ENCODE measurements at regions not wholly inside any gene's neighbourhood (a gene's known extent, or its start where the extent isn't known, plus 50 kb on each side); places are given as distances from the start of the nearest gene placed in this dataset.
"Not testable (repeated sequence)": the region's sequence is repeated elsewhere in the genome, so short reads cannot be mapped to it uniquely, and the experiment has no call there.

GRCh38 chr5:6321078-6321477 is 57.3 kb downstream of the MED10 start:
- DNase-seq = no peak

- DNase-seq = no peak
Measured at GRCh38 chr5:6319116-6319515, 59.2 kb downstream of the MED10 start.

GRCh38 chr5:6317116-6317798 is 61.1 kb downstream of the MED10 start:
- peak; percentile 47 for DNase-seq

- DNase-seq = no peak
Measured at GRCh38 chr5:6315580-6315979, 62.8 kb downstream of the MED10 start.

- DNase-seq = no peak
Measured at GRCh38 chr5:6311568-6312501, 66.5 kb downstream of the MED10 start.

GRCh38 chr5:6309949-6310348 is 68.4 kb downstream of the MED10 start:
- DNase-seq = no peak

- DNase-seq = no peak
Measured at GRCh38 chr5:6308683-6309082, 69.7 kb downstream of the MED10 start.

GRCh38 chr5:6307304-6307703 is 71.0 kb downstream of the MED10 start:
- DNase-seq = no peak

- DNase-seq = no peak
Measured at GRCh38 chr5:6305853-6306252, 72.5 kb downstream of the MED10 start.

- DNase-seq = no peak
Measured at GRCh38 chr5:6302684-6303083, 75.7 kb downstream of the MED10 start.

- no peak for DNase-seq
Measured at GRCh38 chr5:6302075-6302474, 76.3 kb downstream of the MED10 start.

GRCh38 chr5:6296524-6296923 is 81.8 kb downstream of the MED10 start:
- no peak for DNase-seq

- no peak for DNase-seq
Measured at GRCh38 chr5:6291961-6292360, 86.4 kb downstream of the MED10 start.

GRCh38 chr5:6289239-6289638 is 89.1 kb downstream of the MED10 start:
- DNase-seq = no peak

GRCh38 chr5:6287176-6287575 is 91.2 kb downstream of the MED10 start:
- DNase-seq = no peak

- no peak for DNase-seq
Measured at GRCh38 chr5:6286404-6286803, 91.9 kb downstream of the MED10 start.

GRCh38 chr5:6284491-6284890 is 93.9 kb downstream of the MED10 start:
- not testable (repeated sequence) for DNase-seq

GRCh38 chr5:6282352-6282751 is 96.0 kb downstream of the MED10 start:
- no peak for DNase-seq

GRCh38 chr5:6281818-6282217 is 96.5 kb downstream of the MED10 start:
- no peak for DNase-seq

- DNase-seq = no peak
Measured at GRCh38 chr5:6280425-6281100, 97.8 kb downstream of the MED10 start.

GRCh38 chr5:6279607-6280006 is 98.7 kb downstream of the MED10 start:
- DNase-seq = no peak

GRCh38 chr5:6274846-6275543 is 103.4 kb downstream of the MED10 start:
- DNase-seq = no peak

- no peak for DNase-seq
Measured at GRCh38 chr5:6273749-6274148, 104.6 kb downstream of the MED10 start.

Data from occipital lobe (tissue), 1 donor.